Adrenal gland (tissue), 9 donors: ENCODE measurements at regions not wholly inside any gene's neighbourhood (a gene's known extent, or its start where the extent isn't known, plus 50 kb on each side); places are given as distances from the start of the nearest gene placed in this dataset.

Experiments used
- DNase-seq, 7 donors: peaks; one replicate each; pipeline ENCODE4 v3.0.0-alpha.2; 2019 to 2020
- H3K27ac ChIP-seq, 5 donors: fragments of 200-600 bp; sonication (generic) in 4 of 5; 1 replicate in 3 of 5; 2 replicates in 2 of 5; pipeline versions ENCODE4 v1.5.1 to v1.8.0; 2016 to 2020; ENCODE audit warnings: mild to moderate bottlenecking in 1 of 5
- H3K27me3 ChIP-seq: fragments of 200-600 bp; 2 replicates; pipeline ENCODE4 v1.8.0; 2021
- H3K36me3 ChIP-seq, 2 donors: fragments of 200-600 bp; replicated peaks in 1 of 2; 1 replicate in 1 of 2; 2 replicates in 1 of 2; pipeline versions ENCODE4 v1.5.1 to v1.8.0; 2018 to 2022
- H3K4me1 ChIP-seq, 2 donors: fragments of 200-600 bp; replicated peaks in 1 of 2; 1 replicate in 1 of 2; 2 replicates in 1 of 2; pipeline versions ENCODE4 v1.5.1 to v1.8.0; 2018 to 2021
- H3K4me3 ChIP-seq, 4 donors: fragments of 200-600 bp; sonication (generic) in 3 of 4; one replicate each; pipeline ENCODE4 v1.5.1; 2016 to 2018
- H3K9me3 ChIP-seq, 3 donors: fragments of 200-600 bp; sonication (generic) in 1 of 3; replicated peaks in 1 of 3; 1 replicate in 2 of 3; 2 replicates in 1 of 3; pipeline versions ENCODE4 v1.5.1 to v1.8.0; 2016 to 2021
- CTCF ChIP-seq, 6 experiments: fragments of 450-650 bp in 4 of 6; fragments of 200-600 bp in 2 of 6; sonication (generic) in 1 of 6; IDR thresholded peaks; 1 replicate in 5 of 6; 2 replicates in 1 of 6; pipeline versions ENCODE4 v1.5.1 to v1.8.0; 2016 to 2021; ENCODE audit warnings: antibody characterized with exemption in 6 of 6, mild to moderate bottlenecking in 2 of 6, moderate library complexity in 1 of 6
- POLR2A ChIP-seq, 2 donors: fragments of 450-650 bp; IDR thresholded peaks; one replicate each; pipeline ENCODE4 v1.6.1; 2017; ENCODE audit warnings: antibody characterized with exemption in 2 of 2, mild to moderate bottlenecking in 2 of 2, moderate library complexity in 1 of 2
- WGBS, 4 donors: extraction: QIAGEN DNeasy Blood & Tissue Kit in 2 of 4; methylation state at CpG; one replicate each; pipeline versions ENCODE4 v1.1.5 to v1.1.7; 2013 to 2017; 5-methylcytosine and 5-hydroxymethylcytosine counted together
- intact Hi-C, 2 donors: fragments of 100-400 bp; cut with DNase I; formaldehyde crosslinking; loops; one replicate each; pipeline versions ENCODE4 v1.14.1 to v1.15.0; 2022 to 2023
- donor health status: healthy with polysubstance abuse.
- donor health status: Bipolar disorder and iron deficiency.
- donor health status: DM: yes; HTN: yes; CAD: no.
- donor health status: DM: no; HTN: no; CAD: no.
- donor health status: DM: no; HTN: no; CAD: no.

- Histone ChIP-seq H3K9me3 (no peaks in the 10 kb centered on the region), H3K4me3 (no peak overlapping the region), H3K4me1 (no peaks in the 10 kb centered on the region), H3K27me3 (no peaks in the 10 kb centered on the region), H3K36me3 (no peaks in the 10 kb centered on the region), H3K27ac (no peak overlapping the region)
- TF ChIP-seq CTCF (IDR thresholded peaks at IDR 0.05) (no peak), POLR2A (IDR thresholded peaks at IDR 0.05) (no peak)
- intact Hi-C loops, result no loop called here
- 47 to 77% (median 50%) methylated on average over 2 of the region's 2 CpGs for WGBS, 4 donors
- DNase-seq, result no peak
Observed at GRCh38 chr6:163753430-163753829, 338.9 kb downstream of the QKI start.

- no peaks in the 10 kb centered on the region for H3K27me3 ChIP-seq
- intact Hi-C loops, result no loop called here
- WGBS, 4 donors, result 91 to 95% (median 95%) methylated on average over 13 of the region's 13 CpGs
- TF ChIP-seq POLR2A (IDR thresholded peaks at IDR 0.05) (no peak), CTCF (IDR thresholded peaks at IDR 0.05) (no peak)
- no peaks in the 10 kb centered on the region for H3K4me1 ChIP-seq
- no peak overlapping the region for H3K4me3 ChIP-seq
- no peaks in the 10 kb centered on the region for H3K9me3 ChIP-seq
- no peaks in the 10 kb centered on the region for H3K36me3 ChIP-seq
- H3K27ac ChIP-seq, result no peak overlapping the region
- no peak for DNase-seq
Observed at GRCh38 chr6:163752446-163752845, 337.9 kb downstream of the QKI start.

GRCh38 chr6:163751032-163751525 is 336.6 kb downstream of the QKI start:
- Histone ChIP-seq H3K4me1 (no peaks in the 10 kb centered on the region), H3K36me3 (no peaks in the 10 kb centered on the region), H3K9me3 (no peaks in the 10 kb centered on the region), H3K27ac (no peak overlapping the region), H3K27me3 (no peaks in the 10 kb centered on the region), H3K4me3 (no peak overlapping the region)
- DNase-seq, result no peak
- TF ChIP-seq CTCF (IDR thresholded peaks at IDR 0.05) (no peak), POLR2A (IDR thresholded peaks at IDR 0.05) (no peak)
- 51 to 65% (median 62%) methylated on average over 18 of the region's 18 CpGs for WGBS, 4 donors
- intact Hi-C loops, result no loop called here

GRCh38 chr6:163750431-163751031 is 336.0 kb downstream of the QKI start:
- no peaks in the 10 kb centered on the region for H3K27me3 ChIP-seq
- no peaks in the 10 kb centered on the region for H3K36me3 ChIP-seq
- no peak overlapping the region for H3K27ac ChIP-seq
- no peak for DNase-seq
- H3K9me3 ChIP-seq, result no peaks in the 10 kb centered on the region
- intact Hi-C loops, result no loop called here
- no peak for TF ChIP-seq POLR2A (IDR thresholded peaks at IDR 0.05)
- no peaks in the 10 kb centered on the region for H3K4me1 ChIP-seq
- WGBS, 4 donors, result 71 to 82% (median 78%) methylated on average over 19 to 22 of the region's 22 CpGs
- no peak overlapping the region for H3K4me3 ChIP-seq

GRCh38 chr6:163748886-163749285 is 334.4 kb downstream of the QKI start:
- TF ChIP-seq CTCF (IDR thresholded peaks at IDR 0.05), result no peak
- no peak for TF ChIP-seq POLR2A (IDR thresholded peaks at IDR 0.05)
- DNase-seq, result no peak
- H3K36me3 ChIP-seq, result no peaks in the 10 kb centered on the region
- 84 to 95% (median 87%) methylated on average over 3 to 15 of the region's 15 CpGs for WGBS, 4 donors
- H3K9me3 ChIP-seq, result no peaks in the 10 kb centered on the region
- no peak overlapping the region for H3K27ac ChIP-seq
- H3K27me3 ChIP-seq, result no peaks in the 10 kb centered on the region
- intact Hi-C loops, result no loop called here
- no peak overlapping the region for H3K4me3 ChIP-seq
- H3K4me1 ChIP-seq, result no peaks in the 10 kb centered on the region
